Endothelial cell (in vitro differentiated cells): ENCODE measurements at regions not wholly inside any gene's neighbourhood (a gene's known extent, or its start where the extent isn't known, plus 50 kb on each side); places are given as distances from the start of the nearest gene placed in this dataset.

Experiments used
- DNase-seq: peaks from one replicate; pipeline ENCODE4 v3.0.0; 2021; ENCODE audit warnings: low spot score
- H3K27ac Mint-ChIP-seq: one replicate; pipeline ENCODE4 v1.8.0; 2021; ENCODE audit warnings: mixed read lengths, inconsistent platforms; ENCODE audit not compliant: unreplicated experiment
- H3K27me3 Mint-ChIP-seq: one replicate; pipeline ENCODE4 v1.8.0; 2021; ENCODE audit warnings: mild to moderate bottlenecking, moderate library complexity, mixed read lengths, inconsistent platforms; ENCODE audit not compliant: unreplicated experiment
- H3K36me3 Mint-ChIP-seq: one replicate; pipeline ENCODE4 v1.8.0; 2021; ENCODE audit warnings: mild to moderate bottlenecking, low read depth, mixed read lengths, inconsistent platforms; ENCODE audit not compliant: unreplicated experiment
- H3K4me1 Mint-ChIP-seq: one replicate; pipeline ENCODE4 v1.8.0; 2021; ENCODE audit warnings: mild to moderate bottlenecking, mixed read lengths, inconsistent platforms; ENCODE audit not compliant: unreplicated experiment
- H3K4me3 Mint-ChIP-seq: one replicate; pipeline ENCODE4 v1.8.0; 2021; ENCODE audit warnings: mild to moderate bottlenecking, mixed read lengths, inconsistent platforms; ENCODE audit not compliant: unreplicated experiment
- H3K9me3 Mint-ChIP-seq: one replicate; pipeline ENCODE4 v1.8.0; 2021; ENCODE audit warnings: mixed read lengths, inconsistent platforms; ENCODE audit not compliant: unreplicated experiment
- CTCF ChIP-seq: fragments of 200-600 bp; sonication (generic); IDR thresholded peaks from one replicate; pipeline ENCODE4 v1.5.0; 2021; ENCODE audit warnings: antibody characterized with exemption; ENCODE audit not compliant: unreplicated experiment

GRCh38 chr5:99955006-99955405 lies 580.2 kb upstream of the FAM174A start:
- Mint-ChIP-seq H3K4me1 (no peaks in the 10 kb centered on the region), H3K4me3 (no peak overlapping the region), H3K36me3 (no peaks in the 10 kb centered on the region), H3K27ac (no peak overlapping the region), H3K9me3 (no peaks in the 10 kb centered on the region), H3K27me3 (peaks cover 1% of the 10 kb centered on the region)
- no peak for TF ChIP-seq CTCF
- DNase-seq, result no peak

- H3K9me3 Mint-ChIP-seq, result no peaks in the 10 kb centered on the region
- no peaks in the 10 kb centered on the region for H3K4me1 Mint-ChIP-seq
- TF ChIP-seq CTCF, result no peak
Observed at GRCh38 chr5:99949969-99950524, 585.1 kb upstream of the FAM174A start.

GRCh38 chr5:99949361-99949760 lies 585.8 kb upstream of the FAM174A start:
- no peak for DNase-seq
- Mint-ChIP-seq H3K27me3 (no peaks in the 10 kb centered on the region), H3K9me3 (no peaks in the 10 kb centered on the region), H3K4me1 (no peaks in the 10 kb centered on the region), H3K27ac (no peak overlapping the region), H3K36me3 (no peaks in the 10 kb centered on the region), H3K4me3 (no peak overlapping the region)
- no peak for TF ChIP-seq CTCF

More at GRCh38 chr5:99949969-99950524, 585.1 kb upstream of the FAM174A start:
- H3K36me3 Mint-ChIP-seq, result no peaks in the 10 kb centered on the region
- H3K27me3 Mint-ChIP-seq, result no peaks in the 10 kb centered on the region
- no peak overlapping the region for H3K4me3 Mint-ChIP-seq
- DNase-seq, result no peak
- H3K27ac Mint-ChIP-seq, result no peak overlapping the region

- Mint-ChIP-seq H3K36me3 (no peaks in the 10 kb centered on the region), H3K27me3 (no peaks in the 10 kb centered on the region), H3K27ac (no peak overlapping the region), H3K4me1 (no peaks in the 10 kb centered on the region), H3K9me3 (no peaks in the 10 kb centered on the region), H3K4me3 (no peak overlapping the region)
- DNase-seq, result no peak
- no peak for TF ChIP-seq CTCF
Observed at GRCh38 chr5:99948850-99949249, 586.3 kb upstream of the FAM174A start.

GRCh38 chr5:99945478-99946442 lies 589.4 kb upstream of the FAM174A start:
- no peak overlapping the region for H3K27ac Mint-ChIP-seq
- H3K9me3 Mint-ChIP-seq, result no peaks in the 10 kb centered on the region

More at GRCh38 chr5:99945478-99946442, 589.4 kb upstream of the FAM174A start:
- Mint-ChIP-seq H3K36me3 (no peaks in the 10 kb centered on the region), H3K27me3 (no peaks in the 10 kb centered on the region), H3K4me1 (no peaks in the 10 kb centered on the region), H3K4me3 (no peak overlapping the region)
- no peak for DNase-seq
- TF ChIP-seq CTCF, result no peak
